Smooth muscle cell (in vitro differentiated cells): ENCODE measurements at regions not wholly inside any gene's neighbourhood (a gene's known extent, or its start where the extent isn't known, plus 50 kb on each side); places are given as distances from the start of the nearest gene placed in this dataset.

Experiments
- DNase-seq: peaks from one replicate; lab custom pipeline; 2025; ENCODE audit not compliant: unreplicated experiment; lab: John Stamatoyannopoulos, UW
- H2AFZ ChIP-seq: fragments of 200-600 bp; sonication (generic); 2 replicates; pipeline ENCODE4 v1.6.0; 2016; ENCODE audit warnings: antibody characterized with exemption, low read depth, mild to moderate bottlenecking
- H3F3A ChIP-seq: fragments of 200-600 bp; sonication (generic); 2 replicates; pipeline ENCODE4 v1.6.0; 2017; ENCODE audit warnings: antibody characterized with exemption, low read depth
- H3K27ac ChIP-seq: fragments of 200-600 bp; sonication (generic); 2 replicates; pipeline ENCODE4 v1.5.1; 2016; ENCODE audit warnings: low read depth, mild to moderate bottlenecking
- H3K27me3 ChIP-seq: fragments of 200-600 bp; sonication (generic); 2 replicates; pipeline ENCODE4 v1.6.1; 2016; ENCODE audit warnings: low read depth, mild to moderate bottlenecking
- H3K36me3 ChIP-seq: fragments of 200-600 bp; sonication (generic); 2 replicates; pipeline ENCODE4 v1.5.1; 2016; ENCODE audit warnings: low read depth
- H3K4me1 ChIP-seq: fragments of 200-600 bp; sonication (generic); 2 replicates; pipeline ENCODE4 v1.5.1; 2016; ENCODE audit warnings: low read depth
- H3K4me2 ChIP-seq: fragments of 200-600 bp; sonication (generic); 2 replicates; pipeline ENCODE4 v1.6.0; 2016; ENCODE audit warnings: mild to moderate bottlenecking
- H3K4me3 ChIP-seq: fragments of 200-600 bp; sonication (generic); 2 replicates; pipeline ENCODE4 v1.5.1; 2016; ENCODE audit warnings: mild to moderate bottlenecking
- H3K79me2 ChIP-seq: fragments of 200-600 bp; sonication (generic); 2 replicates; pipeline ENCODE4 v1.6.0; 2016; ENCODE audit warnings: low read depth, mild to moderate bottlenecking
- H3K9ac ChIP-seq: fragments of 200-600 bp; sonication (generic); 2 replicates; pipeline ENCODE4 v1.6.0; 2016; ENCODE audit warnings: low read depth
- H3K9me3 ChIP-seq: fragments of 200-600 bp; sonication (generic); replicated peaks from 2 replicates; pipeline ENCODE4 v1.5.1; 2016; ENCODE audit warnings: low read depth
- H4K20me1 ChIP-seq: fragments of 200-600 bp; sonication (generic); 2 replicates; pipeline ENCODE4 v1.6.0; 2016; ENCODE audit warnings: low read depth
- CTCF ChIP-seq: fragments of 200-600 bp; sonication (generic); IDR thresholded peaks from 2 replicates; pipeline ENCODE4 v1.5.1; 2017; ENCODE audit warnings: borderline replicate concordance, mild to moderate bottlenecking, antibody characterized with exemption; ENCODE audit not compliant: insufficient read depth, poor library complexity, severe bottlenecking
- whole genome bisulfite sequencing: methylation state at CpG from one replicate; pipeline ENCODE4 v1.1.7; 2016; ENCODE audit warnings: low lambda C conversion rate; 5-methylcytosine and 5-hydroxymethylcytosine counted together

DNA sequence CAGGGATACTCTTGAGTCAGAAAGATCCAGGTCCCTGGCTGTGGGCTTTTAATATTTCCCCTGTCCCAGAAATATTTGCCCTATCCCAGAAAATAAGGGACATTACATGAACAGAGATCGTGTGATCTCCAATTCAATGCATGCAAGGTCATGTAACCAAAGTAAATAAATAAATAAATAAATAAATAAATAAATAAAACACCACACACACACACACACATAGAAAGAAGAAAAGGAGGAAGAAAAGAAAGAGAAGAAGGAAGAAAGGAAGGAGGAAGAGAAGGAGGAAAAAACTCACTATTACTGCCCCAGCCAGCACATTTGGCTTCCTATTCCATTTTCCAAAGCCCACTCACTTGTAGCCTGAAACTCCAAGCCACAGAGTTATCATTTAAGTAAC is 117.9 kb upstream of the CFAP20DC start:
- H3F3A ChIP-seq, result no peaks in the 10 kb centered on the region
- H3K4me1 ChIP-seq, result no peaks in the 10 kb centered on the region
- no peak overlapping the region for H3K9ac ChIP-seq
- 78% methylated on average over 1 of the region's 1 CpG for WGBS
- TF ChIP-seq CTCF, result no peak
- no peaks in the 10 kb centered on the region for H3K79me2 ChIP-seq
- no peaks in the 10 kb centered on the region for H3K36me3 ChIP-seq
- H3K9me3 ChIP-seq, result no peaks in the 10 kb centered on the region
- no peak overlapping the region for H3K4me3 ChIP-seq
- H3K4me2 ChIP-seq, result no peak overlapping the region
- H3K27me3 ChIP-seq, result no peaks in the 10 kb centered on the region
- no peak overlapping the region for H2AFZ ChIP-seq
- DNase-seq, result no peak
- no peak overlapping the region for H3K27ac ChIP-seq
- no peaks in the 10 kb centered on the region for H4K20me1 ChIP-seq

- Histone ChIP-seq H3K27me3 (peaks cover 4% of the 10 kb centered on the region), H3K9me3 (no peaks in the 10 kb centered on the region), H3K4me2 (no peak overlapping the region), H3K79me2 (no peaks in the 10 kb centered on the region), H3K4me3 (no peak overlapping the region), H3K36me3 (no peaks in the 10 kb centered on the region), H3F3A (no peaks in the 10 kb centered on the region), H3K27ac (no peak overlapping the region), H4K20me1 (no peaks in the 10 kb centered on the region), H3K9ac (no peak overlapping the region), H2AFZ (no peak overlapping the region), H3K4me1 (no peaks in the 10 kb centered on the region)
- TF ChIP-seq CTCF, result no peak
- no peak for DNase-seq
- WGBS, result 41% methylated on average over 2 of the region's 2 CpGs
Measured at GRCh38 chr3:59163953-59164352, 114.1 kb upstream of the CFAP20DC start.

GRCh38 chr3:59161048-59161447 is 111.2 kb upstream of the CFAP20DC start:
- DNase-seq, result no peak
- Histone ChIP-seq H4K20me1 (no peaks in the 10 kb centered on the region), H3K27ac (no peak overlapping the region), H3K36me3 (no peaks in the 10 kb centered on the region), H3K9ac (no peak overlapping the region), H3K27me3 (peaks cover 6% of the 10 kb centered on the region), H3K4me3 (no peak overlapping the region), H3F3A (no peaks in the 10 kb centered on the region), H2AFZ (no peak overlapping the region), H3K9me3 (no peaks in the 10 kb centered on the region), H3K79me2 (no peaks in the 10 kb centered on the region), H3K4me2 (no peak overlapping the region), H3K4me1 (no peaks in the 10 kb centered on the region)
- no peak for TF ChIP-seq CTCF
- 96% methylated on average over 7 of the region's 7 CpGs for WGBS

DNA sequence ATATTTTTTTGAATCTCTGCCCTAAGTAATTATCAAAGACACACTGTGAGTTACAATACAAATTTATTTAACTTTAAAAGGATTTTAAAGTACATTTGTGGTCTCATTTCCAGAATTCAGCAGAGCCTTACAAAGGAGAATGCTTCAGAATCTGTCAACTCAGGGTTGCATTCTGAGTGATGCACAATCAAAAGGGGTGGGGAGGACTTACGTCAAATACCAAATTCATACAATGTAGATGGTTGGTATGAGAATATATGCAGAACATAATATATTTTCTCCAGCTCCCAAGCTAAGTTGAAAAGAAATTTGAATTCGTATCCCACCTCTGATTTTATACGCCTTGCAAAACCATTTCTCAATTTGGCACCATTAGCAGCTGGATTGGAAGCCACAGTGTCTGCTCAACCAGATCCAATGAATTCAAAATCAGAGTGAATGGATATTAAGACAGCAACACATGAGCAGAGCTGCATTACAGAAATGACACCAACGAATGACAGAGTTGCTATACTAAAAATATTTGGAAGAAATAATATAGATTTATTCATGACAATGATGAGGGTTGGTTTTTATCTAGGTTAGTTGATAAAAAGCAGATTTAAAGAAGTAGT is 110.4 kb upstream of the CFAP20DC start:
- H3K36me3 ChIP-seq, result no peaks in the 10 kb centered on the region
- no peak overlapping the region for H3K4me2 ChIP-seq
- H3K9ac ChIP-seq, result no peak overlapping the region
- no peaks in the 10 kb centered on the region for H3F3A ChIP-seq
- H3K4me3 ChIP-seq, result no peak overlapping the region
- H2AFZ ChIP-seq, result no peak overlapping the region
- H4K20me1 ChIP-seq, result no peaks in the 10 kb centered on the region
- H3K27me3 ChIP-seq, result peaks cover 6% of the 10 kb centered on the region
- H3K27ac ChIP-seq, result no peak overlapping the region
- H3K4me1 ChIP-seq, result no peaks in the 10 kb centered on the region
- H3K79me2 ChIP-seq, result no peaks in the 10 kb centered on the region
- 88% methylated on average over 4 of the region's 4 CpGs for WGBS
- TF ChIP-seq CTCF, result no peak
- DNase-seq, result no peak
- H3K9me3 ChIP-seq, result no peaks in the 10 kb centered on the region
